ENCODE measurements at regions not wholly inside any gene's neighbourhood (a gene's known extent, or its start where the extent isn't known, plus 50 kb on each side); places are given as distances from the start of the nearest gene placed in this dataset.

GRCh38 chr6:165173484-165173883, 135.9 kb downstream of the C6orf118 start:
- TF ChIP-seq CTCF (IDR thresholded peaks at IDR 0.05), result no peak
- no peak for TF ChIP-seq EP300 (IDR thresholded peaks at IDR 0.05)

Data from tibial nerve (tissue), 4 donors.